KMS-11 (cell line): ENCODE measurements at regions not wholly inside any gene's neighbourhood (a gene's known extent, or its start where the extent isn't known, plus 50 kb on each side); places are given as distances from the start of the nearest gene placed in this dataset.
"Not testable (repeated sequence)": the region's sequence is repeated elsewhere in the genome, so short reads cannot be mapped to it uniquely, and the experiment has no call there.

Source experiments
- H2AFZ ChIP-seq: fragments of 200-600 bp; sonication (generic); 2 replicates; pipeline ENCODE4 v1.6.1; 2016; ENCODE audit warnings: antibody characterized with exemption, mixed run types, low read depth
- H3K27ac ChIP-seq: fragments of 200-600 bp; sonication (generic); 2 replicates; pipeline ENCODE4 v1.6.1; 2016; ENCODE audit warnings: mild to moderate bottlenecking, mixed run types
- H3K27me3 ChIP-seq: fragments of 200-600 bp; sonication (generic); 2 replicates; pipeline ENCODE4 v1.6.1; 2017; ENCODE audit warnings: mild to moderate bottlenecking, low read depth, mixed run types, moderate library complexity; ENCODE audit not compliant: insufficient read depth
- H3K36me3 ChIP-seq: fragments of 200-600 bp; sonication (generic); 2 replicates; pipeline ENCODE4 v1.6.1; 2017; ENCODE audit warnings: mild to moderate bottlenecking, mixed run types; ENCODE audit not compliant: insufficient read depth
- H3K4me1 ChIP-seq: fragments of 200-600 bp; sonication (generic); 2 replicates; pipeline ENCODE4 v1.6.1; 2016; ENCODE audit warnings: mild to moderate bottlenecking, low read depth, mixed run types; ENCODE audit not compliant: poor library complexity, severe bottlenecking
- H3K4me2 ChIP-seq: fragments of 200-600 bp; sonication (generic); 2 replicates; pipeline ENCODE4 v1.7.0; 2016; ENCODE audit warnings: mild to moderate bottlenecking, mixed run types
- H3K4me3 ChIP-seq: fragments of 200-600 bp; sonication (generic); IDR thresholded peaks from 2 replicates; pipeline ENCODE4 v1.6.1; 2017; ENCODE audit warnings: low read depth, low read length, mixed read lengths; ENCODE audit not compliant: insufficient read depth
- H3K79me2 ChIP-seq: fragments of 200-600 bp; sonication (generic); 2 replicates; pipeline ENCODE4 v1.6.1; 2016; ENCODE audit warnings: low read depth, mixed run types; ENCODE audit not compliant: insufficient read depth
- H3K9ac ChIP-seq: fragments of 200-600 bp; sonication (generic); 2 replicates; pipeline ENCODE4 v1.6.1; 2016; ENCODE audit warnings: mild to moderate bottlenecking, mixed run types
- H4K20me1 ChIP-seq: fragments of 200-600 bp; sonication (generic); 2 replicates; pipeline ENCODE4 v1.6.1; 2016; ENCODE audit warnings: mild to moderate bottlenecking, mixed run types; ENCODE audit not compliant: insufficient read depth

GRCh38 chr1:206256935-206257334 is 53.6 kb downstream of the SRGAP2 start:
- not testable (repeated sequence) for H3K79me2 ChIP-seq, H3K4me3 ChIP-seq, H2AFZ ChIP-seq, H4K20me1 ChIP-seq, H3K4me1 ChIP-seq, H3K27me3 ChIP-seq, H3K27ac ChIP-seq, H3K4me2 ChIP-seq, H3K36me3 ChIP-seq, H3K9ac ChIP-seq

GRCh38 chr1:206261473-206261872 is 58.1 kb downstream of the SRGAP2 start:
- H3K4me3 ChIP-seq, H3K9ac ChIP-seq, H3K4me2 ChIP-seq, H2AFZ ChIP-seq, H3K79me2 ChIP-seq, H3K27ac ChIP-seq, H3K27me3 ChIP-seq, H3K4me1 ChIP-seq, H4K20me1 ChIP-seq, H3K36me3 ChIP-seq: not testable (repeated sequence)

GRCh38 chr1:206262424-206262823 is 59.1 kb downstream of the SRGAP2 start:
- H3K36me3 ChIP-seq, H3K4me1 ChIP-seq, H3K4me2 ChIP-seq, H2AFZ ChIP-seq, H3K27me3 ChIP-seq, H3K9ac ChIP-seq, H3K4me3 ChIP-seq, H4K20me1 ChIP-seq, H3K27ac ChIP-seq, H3K79me2 ChIP-seq: not testable (repeated sequence)

GRCh38 chr1:206264916-206265315 is 61.6 kb downstream of the SRGAP2 start:
- H3K4me2 ChIP-seq, H3K4me3 ChIP-seq, H3K27me3 ChIP-seq, H4K20me1 ChIP-seq, H2AFZ ChIP-seq, H3K36me3 ChIP-seq, H3K79me2 ChIP-seq, H3K27ac ChIP-seq, H3K4me1 ChIP-seq, H3K9ac ChIP-seq: not testable (repeated sequence)

GRCh38 chr1:206271153-206271552 is 67.8 kb downstream of the SRGAP2 start:
- not testable (repeated sequence) for H3K79me2 ChIP-seq, H3K9ac ChIP-seq, H3K27me3 ChIP-seq, H3K4me3 ChIP-seq, H4K20me1 ChIP-seq, H3K27ac ChIP-seq, H3K36me3 ChIP-seq, H3K4me2 ChIP-seq, H3K4me1 ChIP-seq, H2AFZ ChIP-seq

- H3K9ac ChIP-seq, H3K4me2 ChIP-seq, H3K4me3 ChIP-seq, H2AFZ ChIP-seq, H3K27me3 ChIP-seq, H4K20me1 ChIP-seq, H3K36me3 ChIP-seq, H3K4me1 ChIP-seq, H3K79me2 ChIP-seq, H3K27ac ChIP-seq: not testable (repeated sequence)
Measured at GRCh38 chr1:206273104-206273503, 69.8 kb downstream of the SRGAP2 start.

- not testable (repeated sequence) for H3K4me3 ChIP-seq
Measured at GRCh38 chr1:206276143-206276542, 72.8 kb downstream of the SRGAP2 start.

GRCh38 chr1:206278683-206279082 is 75.3 kb downstream of the SRGAP2 start:
- H3K36me3 ChIP-seq, H4K20me1 ChIP-seq, H3K27ac ChIP-seq, H3K4me1 ChIP-seq, H3K27me3 ChIP-seq, H2AFZ ChIP-seq, H3K9ac ChIP-seq, H3K4me3 ChIP-seq, H3K4me2 ChIP-seq, H3K79me2 ChIP-seq: not testable (repeated sequence)

More at GRCh38 chr1:206276143-206276542, 72.8 kb downstream of the SRGAP2 start:
- not testable (repeated sequence) for H3K79me2 ChIP-seq, H3K36me3 ChIP-seq, H3K4me1 ChIP-seq, H3K27me3 ChIP-seq, H3K9ac ChIP-seq, H3K4me2 ChIP-seq, H2AFZ ChIP-seq, H4K20me1 ChIP-seq, H3K27ac ChIP-seq

GRCh38 chr1:206280683-206281082 is 77.3 kb downstream of the SRGAP2 start:
- not testable (repeated sequence) for H4K20me1 ChIP-seq, H3K79me2 ChIP-seq, H3K9ac ChIP-seq, H3K4me2 ChIP-seq, H3K36me3 ChIP-seq, H3K4me1 ChIP-seq, H3K27ac ChIP-seq, H3K4me3 ChIP-seq, H3K27me3 ChIP-seq, H2AFZ ChIP-seq

GRCh38 chr1:206281912-206282654 is 78.7 kb downstream of the SRGAP2 start:
- H3K4me3 ChIP-seq, H3K36me3 ChIP-seq, H4K20me1 ChIP-seq, H3K9ac ChIP-seq, H3K4me2 ChIP-seq, H2AFZ ChIP-seq, H3K27me3 ChIP-seq, H3K4me1 ChIP-seq, H3K79me2 ChIP-seq, H3K27ac ChIP-seq: not testable (repeated sequence)
